ENCODE measurements at regions not wholly inside any gene's neighbourhood (a gene's known extent, or its start where the extent isn't known, plus 50 kb on each side); places are given as distances from the start of the nearest gene placed in this dataset.

- Histone ChIP-seq H3K9ac (ENCODE audit: control insufficient read depth, insufficient read depth, low read length) (no peak overlapping the region), H3K27me3 (replicated peaks in 1 of 2; ENCODE audit: control insufficient read depth in 2 of 2, insufficient read depth in 2 of 2, low read length in 1 of 2) (no peaks in the 10 kb centered on the region), H3K4me2 (ENCODE audit: control insufficient read depth, insufficient read depth) (no peak overlapping the region), H3K4me1 (ENCODE audit: control insufficient read depth, insufficient read depth, low read length) (no peaks in the 10 kb centered on the region), H4K20me1 (ENCODE audit: control insufficient read depth, insufficient read depth) (no peaks in the 10 kb centered on the region), H3K4me3 (no peak overlapping the region), H3K36me3 (ENCODE audit: control insufficient read depth in 2 of 2, insufficient read depth in 2 of 2, low read length in 1 of 2) (no peaks in the 10 kb centered on the region), H3K27ac (ENCODE audit: control insufficient read depth, insufficient read depth) (no peak overlapping the region), H3K9me3 (replicated peaks; ENCODE audit: control insufficient read depth, insufficient read depth, low read length) (no peaks in the 10 kb centered on the region; the same call in 1 of the 3 replicates), H3K79me2 (ENCODE audit: control insufficient read depth, insufficient read depth, low read length) (no peaks in the 10 kb centered on the region), H2AFZ (ENCODE audit: control insufficient read depth, low read depth, low read length) (no peak overlapping the region)
- DNase-seq (ENCODE audit: low read depth, low spot score) (no peak), ATAC-seq (no peak), FAIRE-seq (no peak)
- TF ChIP-seq ZBTB11 (CRISPR knock-in tag; IDR thresholded peaks at IDR 0.05) (no peak), RCOR1 (conservative IDR thresholded peaks at IDR 0.05; ENCODE audit: low read depth, low read length) (no peak), BCL3 (IDR thresholded peaks at IDR 0.05; ENCODE audit: borderline replicate concordance, insufficient read depth, low read depth, low read length, poor library complexity, severe bottlenecking) (no peak), NFYB (IDR thresholded peaks at IDR 0.05; ENCODE audit: insufficient read depth, low read depth, low read length) (no peak), WRNIP1 (IDR thresholded peaks at IDR 0.05; ENCODE audit: borderline replicate concordance, low read depth, low read length) (no peak)
- POLR2A ChIA-PET = no interaction called here
- RAD21 ChIA-PET (ENCODE audit: unreplicated experiment) = no interaction called here
- in situ Hi-C loops (cut with MboI) (no loop called here), intact Hi-C loops (cut with micrococcal nuclease; ENCODE audit: unreplicated experiment) (no loop called here)
- SMC1A ChIA-PET (ENCODE audit: uncharacterized antibody, unreplicated experiment) = interaction anchor here (1.5 kb wide), 1 partner anchor 9 kb away, joined by 3 read pairs; no protein-coding TSS in a partner anchor
- CTCF ChIA-PET = no interaction called here
- 30% methylated on average over 4 of the region's 4 CpGs for WGBS (ENCODE audit: insufficient coverage, insufficient replicate concordance, low lambda C conversion rate, missing lambda C conversion rate)
- no TSS peak for BruUV-seq (replicated peaks)
Measured at GRCh38 chr10:112027731-112028280, 155.8 kb downstream of the GPAM start.
